ENCODE measurements at regions not wholly inside any gene's neighbourhood (a gene's known extent, or its start where the extent isn't known, plus 50 kb on each side); places are given as distances from the start of the nearest gene placed in this dataset.

- no peak overlapping the region for H3K27ac ChIP-seq
- no peaks in the 10 kb centered on the region for H3K4me1 ChIP-seq (replicated peaks)
- TF ChIP-seq CTCF (IDR thresholded peaks at IDR 0.05) = peak; percentile 36 to 68 (median 56)
- no peak for TF ChIP-seq POLR2A (IDR thresholded peaks at IDR 0.05)
- TF ChIP-seq POLR2AphosphoS5 (IDR thresholded peaks at IDR 0.05) = no peak
- no peaks in the 10 kb centered on the region for H3K9me3 ChIP-seq
- no peak overlapping the region for H3K4me3 ChIP-seq
- intact Hi-C loops (cut with DNase I) = loop anchor here (5.0 kb wide), 1 partner anchor 1116 kb away; the partner anchor contains the start of gene COL12A1
- no peaks in the 10 kb centered on the region for H3K27me3 ChIP-seq (replicated peaks; ENCODE audit: insufficient read depth)
- DNase-seq (ENCODE audit: low spot score) = no peak
- no peaks in the 10 kb centered on the region for H3K36me3 ChIP-seq
- 59% methylated on average over 8 of the region's 8 CpGs for WGBS
Measured at GRCh38 chr6:74091136-74091793, 395.3 kb downstream of the CD109 start.

- no peak overlapping the region for H3K4me3 ChIP-seq
- H3K36me3 ChIP-seq = no peaks in the 10 kb centered on the region
- H3K4me1 ChIP-seq (replicated peaks) = no peaks in the 10 kb centered on the region
- intact Hi-C loops (cut with DNase I) = no loop called here
- TF ChIP-seq POLR2AphosphoS5 (IDR thresholded peaks at IDR 0.05) = no peak
- no peak for TF ChIP-seq POLR2A (IDR thresholded peaks at IDR 0.05)
- no peak for TF ChIP-seq CTCF (IDR thresholded peaks at IDR 0.05)
- no peaks in the 10 kb centered on the region for H3K9me3 ChIP-seq
- no peak overlapping the region for H3K27ac ChIP-seq
- no peaks in the 10 kb centered on the region for H3K27me3 ChIP-seq (replicated peaks; ENCODE audit: insufficient read depth)
- WGBS = 70% methylated on average over 2 of the region's 2 CpGs
- no peak for DNase-seq (ENCODE audit: low spot score)
Measured at GRCh38 chr6:74087899-74088298, 391.9 kb downstream of the CD109 start.

- 72% methylated on average over 2 of the region's 2 CpGs for WGBS
- Histone ChIP-seq H3K4me1 (replicated peaks) (no peaks in the 10 kb centered on the region), H3K36me3 (no peaks in the 10 kb centered on the region), H3K4me3 (no peak overlapping the region), H3K9me3 (no peaks in the 10 kb centered on the region), H3K27ac (no peak overlapping the region), H3K27me3 (replicated peaks; ENCODE audit: insufficient read depth) (no peaks in the 10 kb centered on the region)
- DNase-seq (ENCODE audit: low spot score) = no peak
- TF ChIP-seq POLR2A (IDR thresholded peaks at IDR 0.05) = no peak
- no peak for TF ChIP-seq POLR2AphosphoS5 (IDR thresholded peaks at IDR 0.05)
- TF ChIP-seq CTCF (IDR thresholded peaks at IDR 0.05) = no peak
- intact Hi-C loops (cut with DNase I) = no loop called here
Measured at GRCh38 chr6:74075896-74076295, 379.9 kb downstream of the CD109 start.

GRCh38 chr6:74075323-74075722, 379.3 kb downstream of the CD109 start:
- no peak overlapping the region for H3K27ac ChIP-seq
- no peaks in the 10 kb centered on the region for H3K27me3 ChIP-seq (replicated peaks; ENCODE audit: insufficient read depth)
- no peak for TF ChIP-seq CTCF (IDR thresholded peaks at IDR 0.05)
- TF ChIP-seq POLR2A (IDR thresholded peaks at IDR 0.05) = no peak
- TF ChIP-seq POLR2AphosphoS5 (IDR thresholded peaks at IDR 0.05) = no peak
- DNase-seq (ENCODE audit: low spot score) = no peak
- no peaks in the 10 kb centered on the region for H3K36me3 ChIP-seq
- no peaks in the 10 kb centered on the region for H3K4me1 ChIP-seq (replicated peaks)
- 34% methylated on average over 3 of the region's 3 CpGs for WGBS
- intact Hi-C loops (cut with DNase I) = no loop called here
- H3K4me3 ChIP-seq = no peak overlapping the region
- no peaks in the 10 kb centered on the region for H3K9me3 ChIP-seq

- no peaks in the 10 kb centered on the region for H3K36me3 ChIP-seq
- no peaks in the 10 kb centered on the region for H3K27me3 ChIP-seq (replicated peaks; ENCODE audit: insufficient read depth)
- no peaks in the 10 kb centered on the region for H3K9me3 ChIP-seq
- no peaks in the 10 kb centered on the region for H3K4me1 ChIP-seq (replicated peaks)
- no peak overlapping the region for H3K27ac ChIP-seq
- H3K4me3 ChIP-seq = no peak overlapping the region
- intact Hi-C loops (cut with DNase I) = no loop called here
- no peak for TF ChIP-seq CTCF (IDR thresholded peaks at IDR 0.05)
- TF ChIP-seq POLR2A (IDR thresholded peaks at IDR 0.05) = no peak
- no peak for TF ChIP-seq POLR2AphosphoS5 (IDR thresholded peaks at IDR 0.05)
- DNase-seq (ENCODE audit: low spot score) = no peak
Measured at GRCh38 chr6:74074645-74075044, 378.6 kb downstream of the CD109 start.
